BE2C (cell line): ENCODE measurements at regions not wholly inside any gene's neighbourhood (a gene's known extent, or its start where the extent isn't known, plus 50 kb on each side); places are given as distances from the start of the nearest gene placed in this dataset.

Experiments
- DNase-seq: peaks from one replicate; pipeline ENCODE4 v3.0.0-alpha.2; 2020
- H3K27me3 ChIP-seq: fragments of 250-450 bp; sonication (Bioruptor Pico); 2 replicates; pipeline ENCODE4 v1.5.1; 2020; ENCODE audit warnings: mild to moderate bottlenecking
- H3K36me3 ChIP-seq: fragments of 250-450 bp; sonication (Bioruptor Pico); 2 replicates; pipeline ENCODE4 v1.5.1; 2020; ENCODE audit warnings: mild to moderate bottlenecking
- H3K4me1 ChIP-seq: fragments of 250-450 bp; sonication (Bioruptor Pico); 2 replicates; pipeline ENCODE4 v1.5.1; 2020
- H3K4me3 ChIP-seq: 2 replicates; pipeline ENCODE4 v1.5.1; 2011; ENCODE audit warnings: low read depth, low read length
- H3K9me3 ChIP-seq: fragments of 250-450 bp; sonication (Bioruptor Pico); 2 replicates; pipeline ENCODE4 v1.5.1; 2020
- TF ChIP-seq, protein P1 (sequence below): IDR thresholded peaks from 2 replicates; pipeline ENCODE4 v1.5.1; 2012; ENCODE audit warnings: mild to moderate bottlenecking, low read depth, low read length

DNA sequence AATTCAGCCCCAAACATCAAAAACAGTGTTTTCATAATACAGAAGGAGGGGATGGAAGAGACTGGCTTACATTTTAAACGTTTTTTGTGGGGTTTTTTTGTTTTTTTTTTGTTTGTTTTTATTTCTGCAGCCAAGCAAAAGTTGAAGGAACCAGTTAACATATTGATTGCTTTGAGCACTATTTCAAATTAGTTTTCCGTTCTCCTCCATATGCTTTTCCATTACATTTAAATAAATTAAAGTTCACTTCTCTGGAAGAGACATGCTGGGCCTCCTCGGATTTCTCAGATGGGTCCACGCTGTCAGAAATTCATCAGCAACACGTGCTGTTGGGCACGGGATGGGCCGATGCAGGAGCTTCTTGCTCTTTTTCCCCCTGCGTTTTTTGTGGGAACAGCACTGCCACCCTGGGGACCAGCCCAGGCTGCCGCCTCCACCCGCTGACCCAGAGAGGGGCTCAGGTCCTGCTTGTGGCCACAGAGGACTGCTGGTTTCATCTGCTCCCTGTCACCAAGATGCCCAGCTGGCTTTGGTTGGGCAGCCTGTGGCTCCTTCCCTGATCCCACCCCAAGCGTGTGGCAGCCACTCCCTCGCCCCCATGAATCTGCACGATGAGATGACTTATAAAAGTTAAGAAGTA is 67.7 kb upstream of the CHST15 start:
- Histone ChIP-seq H3K9me3 (no peaks in the 10 kb centered on the region), H3K4me3 (no peak overlapping the region), H3K27me3 (no peaks in the 10 kb centered on the region), H3K36me3 (no peaks in the 10 kb centered on the region), H3K4me1 (no peaks in the 10 kb centered on the region)
- TF ChIP-seq, protein P1, sequence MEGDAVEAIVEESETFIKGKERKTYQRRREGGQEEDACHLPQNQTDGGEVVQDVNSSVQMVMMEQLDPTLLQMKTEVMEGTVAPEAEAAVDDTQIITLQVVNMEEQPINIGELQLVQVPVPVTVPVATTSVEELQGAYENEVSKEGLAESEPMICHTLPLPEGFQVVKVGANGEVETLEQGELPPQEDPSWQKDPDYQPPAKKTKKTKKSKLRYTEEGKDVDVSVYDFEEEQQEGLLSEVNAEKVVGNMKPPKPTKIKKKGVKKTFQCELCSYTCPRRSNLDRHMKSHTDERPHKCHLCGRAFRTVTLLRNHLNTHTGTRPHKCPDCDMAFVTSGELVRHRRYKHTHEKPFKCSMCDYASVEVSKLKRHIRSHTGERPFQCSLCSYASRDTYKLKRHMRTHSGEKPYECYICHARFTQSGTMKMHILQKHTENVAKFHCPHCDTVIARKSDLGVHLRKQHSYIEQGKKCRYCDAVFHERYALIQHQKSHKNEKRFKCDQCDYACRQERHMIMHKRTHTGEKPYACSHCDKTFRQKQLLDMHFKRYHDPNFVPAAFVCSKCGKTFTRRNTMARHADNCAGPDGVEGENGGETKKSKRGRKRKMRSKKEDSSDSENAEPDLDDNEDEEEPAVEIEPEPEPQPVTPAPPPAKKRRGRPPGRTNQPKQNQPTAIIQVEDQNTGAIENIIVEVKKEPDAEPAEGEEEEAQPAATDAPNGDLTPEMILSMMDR: no peak
- DNase-seq: no peak

DNA sequence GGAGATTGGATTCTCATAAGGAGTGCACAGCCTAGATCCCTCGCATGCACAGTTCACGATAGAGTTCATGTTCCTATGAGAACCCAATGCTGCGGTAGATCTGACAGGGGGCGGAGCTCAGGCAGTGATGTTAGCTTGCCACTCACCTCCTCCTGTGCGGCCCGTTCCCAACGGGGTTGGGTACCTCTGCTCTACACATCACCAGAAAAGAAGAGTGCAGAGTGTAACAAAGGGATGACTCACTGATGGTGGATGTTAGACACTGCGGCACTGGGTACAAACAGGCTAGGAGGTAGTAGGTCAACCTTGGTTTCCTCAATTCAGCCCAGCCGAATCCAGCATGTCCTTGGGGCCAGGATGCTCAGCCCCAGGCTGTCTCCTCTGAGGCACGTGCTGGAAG is 66.8 kb upstream of the CHST15 start:
- Histone ChIP-seq H3K9me3 (no peaks in the 10 kb centered on the region), H3K36me3 (no peaks in the 10 kb centered on the region), H3K4me1 (no peaks in the 10 kb centered on the region), H3K4me3 (no peak overlapping the region), H3K27me3 (no peaks in the 10 kb centered on the region)
- TF ChIP-seq, protein P1: no peak
- DNase-seq: no peak

DNA sequence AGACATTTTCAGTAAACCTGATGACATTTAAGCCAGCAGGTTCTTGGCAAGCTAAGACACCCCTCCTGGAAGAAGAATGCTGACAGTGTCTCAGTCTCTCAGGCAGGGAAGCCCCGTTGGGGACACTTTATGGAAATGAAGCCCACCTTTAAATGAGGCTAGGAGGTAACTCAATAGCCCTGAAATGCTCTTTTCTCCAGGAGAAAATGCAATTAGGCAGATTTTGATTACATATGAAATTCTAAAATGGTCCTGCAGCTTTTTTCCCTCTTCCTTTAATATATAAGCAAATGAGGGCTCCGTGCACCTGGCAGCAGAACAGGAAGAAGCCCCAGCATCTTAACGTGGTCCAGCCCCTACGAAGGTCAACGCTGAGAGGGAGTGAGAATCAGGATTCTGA is 65.8 kb upstream of the CHST15 start:
- Histone ChIP-seq H3K36me3 (no peaks in the 10 kb centered on the region), H3K9me3 (no peaks in the 10 kb centered on the region), H3K4me3 (no peak overlapping the region), H3K27me3 (no peaks in the 10 kb centered on the region), H3K4me1 (no peaks in the 10 kb centered on the region)
- DNase-seq: no peak
- TF ChIP-seq, protein P1: no peak

DNA sequence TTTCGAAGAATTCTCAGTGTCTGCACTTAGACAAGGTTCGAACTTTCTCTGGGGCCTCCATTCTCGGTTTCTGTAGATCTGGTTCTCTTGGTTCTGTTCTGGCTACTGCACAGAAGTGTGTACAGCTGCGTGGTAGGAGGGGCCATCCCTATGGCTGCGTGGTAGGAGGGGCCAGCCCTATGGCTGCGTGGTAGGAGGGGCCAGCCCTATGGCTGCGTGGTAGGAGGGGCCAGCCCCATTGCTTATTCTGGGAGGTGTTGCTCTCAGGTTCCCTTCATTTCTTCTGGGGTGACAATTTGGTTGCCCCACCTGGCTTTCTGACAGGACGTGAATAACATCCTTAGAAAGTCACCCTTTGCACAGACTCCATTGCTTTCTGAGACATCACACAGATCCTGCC is 65.2 kb upstream of the CHST15 start:
- Histone ChIP-seq H3K4me3 (no peak overlapping the region), H3K27me3 (no peaks in the 10 kb centered on the region), H3K36me3 (no peaks in the 10 kb centered on the region), H3K4me1 (no peaks in the 10 kb centered on the region), H3K9me3 (no peaks in the 10 kb centered on the region)
- no peak for DNase-seq
- TF ChIP-seq, protein P1: no peak

DNA sequence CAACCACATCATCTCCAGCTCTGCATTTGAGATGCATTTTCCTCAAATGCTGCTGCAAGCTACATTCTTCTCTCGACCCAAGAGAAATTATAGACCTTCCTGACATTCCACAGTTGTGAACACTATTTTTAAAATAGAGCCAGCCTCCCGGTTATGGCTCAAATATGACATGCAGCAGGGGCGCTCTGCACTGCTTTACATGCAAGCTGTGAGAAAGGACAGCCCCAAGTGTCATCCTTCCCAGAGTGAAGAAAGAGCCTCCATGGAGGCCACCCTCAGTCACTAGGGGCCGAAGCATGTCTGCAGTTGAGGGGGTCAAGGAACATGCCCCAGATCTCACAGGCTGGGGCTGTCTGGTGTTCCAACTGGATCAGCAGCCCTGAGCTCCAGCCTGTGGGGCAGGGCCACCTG is 63.9 kb upstream of the CHST15 start:
- TF ChIP-seq, protein P1: no peak
- H3K4me3 ChIP-seq: no peak overlapping the region
- no peaks in the 10 kb centered on the region for H3K9me3 ChIP-seq
- H3K4me1 ChIP-seq: no peaks in the 10 kb centered on the region
- H3K36me3 ChIP-seq: no peaks in the 10 kb centered on the region
- DNase-seq: no peak
- no peaks in the 10 kb centered on the region for H3K27me3 ChIP-seq

DNA sequence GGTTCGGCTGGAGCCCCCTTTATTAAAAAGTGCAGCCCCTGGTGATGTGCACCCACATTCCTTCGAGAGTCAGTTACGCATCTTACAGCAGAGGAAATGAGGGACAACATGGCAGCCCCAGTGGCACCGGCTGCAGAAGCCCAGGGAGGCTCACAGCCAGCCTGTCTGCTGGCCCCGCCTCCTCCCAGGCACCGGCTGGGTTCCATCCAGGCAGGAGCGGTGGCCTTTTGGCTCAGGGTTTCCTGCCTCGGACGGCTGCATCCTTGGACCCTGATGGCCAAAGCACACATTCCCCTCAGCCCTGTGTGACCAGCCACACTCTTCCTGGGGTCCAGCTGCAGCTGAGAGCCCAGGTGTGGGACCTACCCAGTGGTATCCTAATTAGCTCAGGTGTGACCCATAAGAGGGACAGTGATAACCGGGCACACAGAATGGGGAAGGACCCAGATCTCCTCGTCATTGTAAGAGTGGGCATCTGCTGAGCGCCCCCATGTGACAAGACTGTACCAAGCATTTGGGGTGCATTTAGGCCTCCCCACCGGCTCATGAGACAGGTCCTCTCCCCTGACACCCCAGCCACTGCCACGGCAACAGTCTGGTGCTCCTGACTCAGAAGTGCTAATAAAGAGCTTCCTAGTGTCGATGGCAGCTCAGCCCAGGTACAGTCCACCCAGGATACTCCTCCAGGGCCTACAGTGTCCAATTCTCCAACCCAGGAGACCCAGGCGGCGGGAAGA is 63.3 kb upstream of the CHST15 start:
- no peaks in the 10 kb centered on the region for H3K4me1 ChIP-seq

More for the DNA sequence above, 63.3 kb upstream of the CHST15 start:
- Histone ChIP-seq H3K4me3 (no peak overlapping the region), H3K36me3 (no peaks in the 10 kb centered on the region), H3K9me3 (no peaks in the 10 kb centered on the region), H3K27me3 (no peaks in the 10 kb centered on the region)
- DNase-seq: no peak
- TF ChIP-seq, protein P1: no peak
